GM19025 (cell line): ENCODE measurements at regions not wholly inside any gene's neighbourhood (a gene's known extent, or its start where the extent isn't known, plus 50 kb on each side); places are given as distances from the start of the nearest gene placed in this dataset.
"Not testable (repeated sequence)": the region's sequence is repeated elsewhere in the genome, so short reads cannot be mapped to it uniquely, and the experiment has no call there.

ENCODE experiments used
- ATAC-seq: cut with Tn5 transposase; IDR thresholded peaks from one replicate; pipeline ENCODE4 v1.9.1; 2021; ENCODE audit warnings: mild to moderate bottlenecking, low read depth, moderate library complexity; ENCODE audit not compliant: unreplicated experiment

DNA sequence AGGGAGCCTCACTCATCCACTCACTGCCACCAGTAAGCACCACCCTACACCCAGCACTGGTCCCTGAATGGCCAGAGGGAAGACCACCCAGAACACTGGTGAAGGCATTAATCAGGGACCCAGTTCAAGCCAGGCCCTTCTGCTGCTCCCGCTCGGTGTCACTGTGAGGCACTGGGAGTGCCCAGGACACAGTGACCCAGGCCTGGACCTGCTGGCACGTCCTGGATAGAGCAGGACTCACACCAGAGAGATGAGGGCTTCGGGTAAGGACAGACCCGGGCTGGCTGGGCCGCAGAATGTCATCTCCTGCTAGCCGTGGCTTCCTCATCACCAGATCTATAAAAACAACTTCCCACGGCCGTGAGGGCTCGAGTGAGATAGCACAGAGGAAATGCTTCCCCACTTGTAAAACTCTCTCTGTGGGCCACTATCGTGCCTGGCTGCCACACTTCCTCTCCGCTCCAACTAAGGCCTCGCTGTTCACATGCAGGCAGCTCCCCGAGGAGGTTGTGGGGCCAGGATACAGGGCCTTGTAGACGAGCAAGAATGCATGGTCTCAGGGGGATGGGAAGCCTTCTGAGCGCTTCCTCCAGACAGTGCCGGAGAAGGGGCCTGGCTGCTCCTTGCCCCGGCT is 158.1 kb downstream of the NPIPB11 start:
- not testable (repeated sequence) for ATAC-seq

DNA sequence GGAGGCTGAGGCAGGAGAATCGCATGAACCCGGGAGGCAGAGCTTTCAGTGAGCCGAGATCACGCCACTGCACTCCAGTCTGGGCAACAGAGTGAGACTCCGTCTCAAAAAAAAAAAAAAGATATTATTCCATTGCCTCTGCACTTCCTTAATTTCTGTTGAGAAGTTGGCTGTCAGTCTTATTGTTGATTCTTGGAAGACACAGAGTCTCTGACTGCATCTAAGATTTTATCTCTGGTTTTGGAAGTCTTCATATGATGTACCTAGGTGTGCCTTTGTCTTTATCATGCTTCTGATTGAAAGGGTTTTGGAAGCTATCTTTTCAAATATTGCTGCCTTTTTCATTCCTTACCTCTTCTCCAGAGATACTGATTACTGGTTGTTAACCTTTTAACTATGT is 160.4 kb downstream of the NPIPB11 start:
- ATAC-seq = not testable (repeated sequence)

GRCh38 chr16:29237971-29238370 is 168.5 kb downstream of the NPIPB11 start:
- no peak for ATAC-seq

DNA sequence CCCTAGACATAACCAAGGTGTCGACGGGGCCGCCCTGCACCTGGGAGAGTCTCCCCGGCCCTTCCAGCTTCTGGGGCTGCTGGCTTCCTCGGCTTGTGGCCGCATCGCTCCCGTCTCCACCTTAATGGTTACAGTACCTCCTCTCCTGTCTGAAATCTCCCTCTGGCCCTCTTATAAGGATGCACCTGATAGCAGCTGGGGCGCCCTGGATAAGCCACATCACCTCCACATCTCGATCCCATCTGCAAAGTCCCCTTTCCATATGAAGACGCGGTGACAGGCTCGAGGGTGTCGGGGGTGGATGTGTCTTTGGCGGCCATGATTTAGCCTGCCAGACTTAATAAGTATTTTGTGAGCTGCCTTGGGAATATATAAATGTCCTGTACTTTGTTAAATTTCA is 169.0 kb downstream of the NPIPB11 start:
- ATAC-seq = not testable (repeated sequence)

DNA sequence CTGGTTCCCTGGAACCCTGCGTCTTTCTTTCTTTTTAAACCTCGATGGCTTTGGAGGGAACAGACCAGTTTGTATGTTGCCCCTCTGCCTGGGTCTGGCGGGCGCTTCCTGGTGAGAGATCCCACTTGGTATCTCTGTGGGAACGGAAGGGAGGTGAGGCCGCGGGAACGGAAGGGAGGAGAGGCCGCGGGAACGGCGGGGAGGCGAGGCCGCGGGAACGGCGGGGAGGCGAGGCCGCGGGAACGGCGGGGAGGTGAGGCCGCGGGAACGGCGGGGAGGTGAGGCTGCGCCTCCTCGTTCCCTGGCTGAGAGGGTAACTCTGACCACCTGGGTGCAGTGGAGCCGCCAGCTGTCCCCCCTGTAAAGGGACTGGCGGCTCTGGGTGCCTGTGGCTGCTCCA is 169.5 kb downstream of the NPIPB11 start:
- not testable (repeated sequence) for ATAC-seq

GRCh38 chr16:29235836-29236370 is 170.6 kb downstream of the NPIPB11 start:
- ATAC-seq = not testable (repeated sequence)

- not testable (repeated sequence) for ATAC-seq
Measured at GRCh38 chr16:29234536-29235275, 171.8 kb downstream of the NPIPB11 start.

DNA sequence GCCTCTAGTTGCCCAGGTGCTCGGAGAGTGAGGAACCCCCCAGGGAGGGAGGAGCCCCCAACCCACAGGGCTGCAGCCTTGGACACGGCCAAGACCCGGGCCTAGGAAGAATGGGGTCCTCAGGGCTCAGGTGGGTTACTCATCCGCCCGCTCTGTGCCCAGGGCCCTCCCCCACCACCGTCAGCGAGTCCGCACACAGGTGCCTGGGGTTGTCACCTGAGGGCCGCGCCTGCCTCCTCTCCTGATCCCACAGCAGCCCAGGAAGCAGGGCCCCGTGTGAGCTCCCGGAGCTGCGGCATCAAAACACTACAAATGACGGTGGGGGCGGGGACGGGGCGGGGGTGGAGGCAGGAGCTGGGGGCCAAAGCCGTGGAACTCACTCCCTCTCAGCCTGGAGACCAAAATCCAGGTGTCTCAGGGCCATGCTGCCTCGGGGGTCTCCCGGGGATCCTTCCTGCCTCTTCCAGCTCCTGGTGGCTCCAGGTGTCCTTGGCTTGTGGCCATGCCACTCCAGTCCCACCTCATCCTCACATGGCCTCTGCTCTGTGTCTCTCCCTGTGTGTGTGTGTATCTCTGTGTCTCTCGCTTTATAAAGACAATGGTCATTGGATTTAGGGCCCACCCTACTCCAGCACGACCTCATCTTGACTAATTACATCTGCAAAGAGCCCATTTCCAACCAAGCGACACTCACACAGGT is 172.7 kb downstream of the NPIPB11 start:
- not testable (repeated sequence) for ATAC-seq

DNA sequence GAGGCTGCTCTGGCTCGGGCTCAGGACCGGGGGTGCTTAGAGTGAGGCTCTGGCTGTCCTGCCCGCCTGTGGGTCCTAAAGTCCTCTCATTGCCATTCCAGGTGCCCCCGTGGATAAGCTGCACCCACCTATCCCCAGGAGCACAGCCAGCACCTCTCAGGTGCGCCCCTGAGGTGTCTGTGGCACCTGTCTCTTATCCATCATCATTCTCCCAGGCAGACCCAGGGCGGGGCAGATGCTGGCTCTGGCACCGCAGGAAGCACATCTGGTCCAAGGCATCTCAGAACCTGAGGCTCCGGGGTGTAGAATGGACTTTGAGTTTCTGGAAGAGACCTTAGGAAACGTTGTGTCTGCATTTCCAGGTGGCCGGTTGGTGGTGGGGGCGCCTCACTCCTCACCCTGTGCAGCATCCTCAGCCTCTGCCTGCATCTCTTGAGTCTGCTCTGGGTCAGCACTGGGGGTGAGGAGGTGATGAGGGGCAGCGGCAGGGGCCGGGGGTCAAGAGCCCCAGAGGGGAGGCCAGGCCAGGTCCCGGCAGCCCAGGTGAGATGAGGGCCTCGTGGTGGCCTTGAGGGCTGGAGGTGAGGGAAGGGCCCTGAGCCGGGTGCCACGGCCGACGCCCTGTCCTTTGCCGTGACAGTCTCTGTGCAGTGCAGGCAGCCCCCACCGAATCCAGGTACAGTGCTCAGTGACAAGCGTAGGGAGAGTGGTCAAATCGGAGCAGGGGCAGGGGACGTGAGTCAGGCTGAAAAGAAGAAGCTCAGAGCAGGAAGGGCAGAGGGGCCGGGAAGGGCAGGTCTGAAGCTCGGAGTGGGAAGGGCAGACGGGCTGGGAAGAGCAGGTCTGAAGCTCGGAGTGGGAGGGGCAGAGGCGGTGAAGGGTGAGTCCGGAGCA is 173.5 kb downstream of the NPIPB11 start:
- no peak for ATAC-seq

GRCh38 chr16:29232160-29232705 is 174.3 kb downstream of the NPIPB11 start:
- ATAC-seq = not testable (repeated sequence)

DNA sequence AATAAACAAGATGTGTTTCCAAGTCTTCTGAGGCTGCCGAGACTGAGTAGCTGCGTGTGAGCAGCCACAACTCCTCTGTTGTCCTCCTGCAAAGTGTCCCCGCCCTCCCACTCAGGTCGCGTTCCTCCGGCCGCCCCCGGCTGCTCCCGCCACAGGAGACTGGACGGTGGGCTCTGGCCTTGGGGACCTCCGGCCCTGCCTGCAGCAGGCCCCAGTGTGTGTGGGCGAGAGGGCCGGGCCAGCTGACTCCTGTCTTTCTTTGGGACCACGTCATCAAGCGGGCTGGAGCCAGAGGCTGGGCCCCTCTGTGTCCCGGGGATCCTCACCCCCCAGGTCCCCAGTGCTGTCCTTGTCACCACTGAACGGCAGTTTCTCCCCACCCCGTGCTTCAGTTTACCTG is 175.3 kb downstream of the NPIPB11 start:
- no peak for ATAC-seq

GRCh38 chr16:29230671-29231096 is 175.8 kb downstream of the NPIPB11 start:
- no peak for ATAC-seq

DNA sequence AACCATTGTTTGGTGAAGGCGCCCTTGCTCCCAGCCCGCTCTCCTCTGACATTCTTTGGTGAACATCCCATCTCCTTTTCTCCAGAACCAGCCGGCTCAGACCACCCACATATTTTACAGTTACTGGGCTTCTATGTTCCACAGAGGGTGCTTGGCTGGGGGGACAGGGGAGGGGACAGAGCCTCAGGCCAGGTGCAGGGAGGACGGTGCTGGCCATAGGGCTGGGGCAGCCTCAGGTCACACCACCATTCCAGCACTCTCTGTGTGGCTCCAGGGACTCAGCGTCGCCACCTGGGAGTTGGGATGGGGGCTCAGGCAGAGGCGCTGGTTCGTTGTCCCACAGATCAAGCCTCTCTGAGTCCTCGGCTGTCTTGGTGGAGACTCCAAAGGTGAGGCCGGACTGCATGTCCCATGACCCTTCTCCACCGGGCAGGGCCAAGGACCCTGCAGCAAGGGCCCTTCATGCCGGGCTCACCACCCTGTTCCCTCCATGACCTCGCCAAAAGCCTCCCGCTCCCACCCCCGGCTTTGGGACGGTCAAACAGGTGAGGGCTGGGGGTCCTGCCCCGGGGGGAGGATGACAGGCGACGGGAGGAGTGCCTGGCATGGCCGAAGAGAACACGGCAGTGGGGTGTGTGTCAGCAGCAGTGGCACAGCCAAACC is 176.4 kb downstream of the NPIPB11 start:
- not testable (repeated sequence) for ATAC-seq

- ATAC-seq = not testable (repeated sequence)
Measured at GRCh38 chr16:29229616-29230005, 176.9 kb downstream of the NPIPB11 start.

GRCh38 chr16:29228664-29229611 is 177.6 kb downstream of the NPIPB11 start:
- ATAC-seq = not testable (repeated sequence)

- ATAC-seq = not testable (repeated sequence)
Measured at GRCh38 chr16:29227751-29228663, 178.5 kb downstream of the NPIPB11 start.

GRCh38 chr16:29226782-29227181 is 179.7 kb downstream of the NPIPB11 start:
- no peak for ATAC-seq
